ENCODE measurements at regions not wholly inside any gene's neighbourhood (a gene's known extent, or its start where the extent isn't known, plus 50 kb on each side); places are given as distances from the start of the nearest gene placed in this dataset.

GRCh38 chr7:54255242-54255641 lies 286.9 kb upstream of the VSTM2A start:
- Histone ChIP-seq H3K36me3 (replicated peaks; ENCODE audit: insufficient read depth, low read length) (no peaks in the 10 kb centered on the region), H3K27ac (ENCODE audit: low read length) (no peak overlapping the region), H3K27me3 (replicated peaks; ENCODE audit: insufficient read depth, low read length) (no peaks in the 10 kb centered on the region), H3K79me2 (ENCODE audit: low read length) (no peaks in the 10 kb centered on the region), H4K20me1 (ENCODE audit: insufficient read depth, low read length) (no peaks in the 10 kb centered on the region), H2AFZ (ENCODE audit: low read length) (no peak overlapping the region), H3K9ac (ENCODE audit: low read length) (no peak overlapping the region), H3K9me3 (replicated peaks; ENCODE audit: insufficient read depth, low read length) (no peaks in the 10 kb centered on the region), H3K4me3 (ENCODE audit: low read length) (no peak overlapping the region), H3K9me2 (replicated peaks; ENCODE audit: insufficient read depth, low read length) (no peaks in the 10 kb centered on the region), H3F3A (ENCODE audit: insufficient read depth, low read length) (no peaks in the 10 kb centered on the region), H3K4me1 (ENCODE audit: low read length) (no peaks in the 10 kb centered on the region), H3K4me2 (ENCODE audit: low read depth, low read length) (no peak overlapping the region)
- no peak for DNase-seq
- TF ChIP-seq, protein P1, sequence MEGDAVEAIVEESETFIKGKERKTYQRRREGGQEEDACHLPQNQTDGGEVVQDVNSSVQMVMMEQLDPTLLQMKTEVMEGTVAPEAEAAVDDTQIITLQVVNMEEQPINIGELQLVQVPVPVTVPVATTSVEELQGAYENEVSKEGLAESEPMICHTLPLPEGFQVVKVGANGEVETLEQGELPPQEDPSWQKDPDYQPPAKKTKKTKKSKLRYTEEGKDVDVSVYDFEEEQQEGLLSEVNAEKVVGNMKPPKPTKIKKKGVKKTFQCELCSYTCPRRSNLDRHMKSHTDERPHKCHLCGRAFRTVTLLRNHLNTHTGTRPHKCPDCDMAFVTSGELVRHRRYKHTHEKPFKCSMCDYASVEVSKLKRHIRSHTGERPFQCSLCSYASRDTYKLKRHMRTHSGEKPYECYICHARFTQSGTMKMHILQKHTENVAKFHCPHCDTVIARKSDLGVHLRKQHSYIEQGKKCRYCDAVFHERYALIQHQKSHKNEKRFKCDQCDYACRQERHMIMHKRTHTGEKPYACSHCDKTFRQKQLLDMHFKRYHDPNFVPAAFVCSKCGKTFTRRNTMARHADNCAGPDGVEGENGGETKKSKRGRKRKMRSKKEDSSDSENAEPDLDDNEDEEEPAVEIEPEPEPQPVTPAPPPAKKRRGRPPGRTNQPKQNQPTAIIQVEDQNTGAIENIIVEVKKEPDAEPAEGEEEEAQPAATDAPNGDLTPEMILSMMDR (IDR thresholded peaks at IDR 0.05; ENCODE audit: low read length), result no peak
- TF ChIP-seq EZH2 (optimal IDR thresholded peaks at IDR 0.05; ENCODE audit: low read depth, low read length) (no peak), EZH2phosphoT487 (IDR thresholded peaks at IDR 0.05; ENCODE audit: low read length) (no peak)

GRCh38 chr7:54259185-54259584 lies 283.0 kb upstream of the VSTM2A start:
- no peaks in the 10 kb centered on the region for H3K4me1 ChIP-seq (ENCODE audit: low read length)
- H4K20me1 ChIP-seq (ENCODE audit: insufficient read depth, low read length), result no peaks in the 10 kb centered on the region
- no peaks in the 10 kb centered on the region for H3K27me3 ChIP-seq (replicated peaks; ENCODE audit: insufficient read depth, low read length)
- H3K9me2 ChIP-seq (replicated peaks; ENCODE audit: insufficient read depth, low read length), result no peaks in the 10 kb centered on the region
- H3K36me3 ChIP-seq (replicated peaks; ENCODE audit: insufficient read depth, low read length), result no peaks in the 10 kb centered on the region
- TF ChIP-seq EZH2 (optimal IDR thresholded peaks at IDR 0.05; ENCODE audit: low read depth, low read length) (no peak), EZH2phosphoT487 (IDR thresholded peaks at IDR 0.05; ENCODE audit: low read length) (no peak)
- TF ChIP-seq, protein P1 (IDR thresholded peaks at IDR 0.05; ENCODE audit: low read length), result no peak
- no peak overlapping the region for H3K9ac ChIP-seq (ENCODE audit: low read length)
- H3K9me3 ChIP-seq (replicated peaks; ENCODE audit: insufficient read depth, low read length), result no peaks in the 10 kb centered on the region
- H2AFZ ChIP-seq (ENCODE audit: low read length), result no peak overlapping the region
- no peak overlapping the region for H3K4me3 ChIP-seq (ENCODE audit: low read length)
- H3F3A ChIP-seq (ENCODE audit: insufficient read depth, low read length), result no peaks in the 10 kb centered on the region
- DNase-seq, result no peak
- no peak overlapping the region for H3K27ac ChIP-seq (ENCODE audit: low read length)
- no peak overlapping the region for H3K4me2 ChIP-seq (ENCODE audit: low read depth, low read length)
- no peaks in the 10 kb centered on the region for H3K79me2 ChIP-seq (ENCODE audit: low read length)

GRCh38 chr7:54260941-54261371 lies 281.2 kb upstream of the VSTM2A start:
- Histone ChIP-seq H3K79me2 (ENCODE audit: low read length) (no peaks in the 10 kb centered on the region), H2AFZ (ENCODE audit: low read length) (no peak overlapping the region), H3K4me1 (ENCODE audit: low read length) (no peaks in the 10 kb centered on the region), H3K4me2 (ENCODE audit: low read depth, low read length) (no peak overlapping the region), H3K27ac (ENCODE audit: low read length) (no peak overlapping the region), H3K4me3 (ENCODE audit: low read length) (no peak overlapping the region), H3K9me2 (replicated peaks; ENCODE audit: insufficient read depth, low read length) (no peaks in the 10 kb centered on the region), H4K20me1 (ENCODE audit: insufficient read depth, low read length) (no peaks in the 10 kb centered on the region), H3K27me3 (replicated peaks; ENCODE audit: insufficient read depth, low read length) (no peaks in the 10 kb centered on the region), H3K36me3 (replicated peaks; ENCODE audit: insufficient read depth, low read length) (no peaks in the 10 kb centered on the region), H3F3A (ENCODE audit: insufficient read depth, low read length) (no peaks in the 10 kb centered on the region), H3K9me3 (replicated peaks; ENCODE audit: insufficient read depth, low read length) (no peaks in the 10 kb centered on the region), H3K9ac (ENCODE audit: low read length) (no peak overlapping the region)
- no peak for TF ChIP-seq EZH2 (optimal IDR thresholded peaks at IDR 0.05; ENCODE audit: low read depth, low read length)
- DNase-seq, result no peak

- no peaks in the 10 kb centered on the region for H3K79me2 ChIP-seq (ENCODE audit: low read length)
- DNase-seq, result no peak
- H2AFZ ChIP-seq (ENCODE audit: low read length), result no peak overlapping the region
- H3K9ac ChIP-seq (ENCODE audit: low read length), result no peak overlapping the region
- H4K20me1 ChIP-seq (ENCODE audit: insufficient read depth, low read length), result no peaks in the 10 kb centered on the region
- H3K9me2 ChIP-seq (replicated peaks; ENCODE audit: insufficient read depth, low read length), result no peaks in the 10 kb centered on the region
- H3K36me3 ChIP-seq (replicated peaks; ENCODE audit: insufficient read depth, low read length), result no peaks in the 10 kb centered on the region
- H3K9me3 ChIP-seq (replicated peaks; ENCODE audit: insufficient read depth, low read length), result no peaks in the 10 kb centered on the region
- no peak overlapping the region for H3K4me2 ChIP-seq (ENCODE audit: low read depth, low read length)
- H3K4me3 ChIP-seq (ENCODE audit: low read length), result no peak overlapping the region
- H3K4me1 ChIP-seq (ENCODE audit: low read length), result no peaks in the 10 kb centered on the region
- TF ChIP-seq, protein P1 (IDR thresholded peaks at IDR 0.05; ENCODE audit: low read length), result no peak
- TF ChIP-seq EZH2 (optimal IDR thresholded peaks at IDR 0.05; ENCODE audit: low read depth, low read length) (no peak), EZH2phosphoT487 (IDR thresholded peaks at IDR 0.05; ENCODE audit: low read length) (no peak)
- H3F3A ChIP-seq (ENCODE audit: insufficient read depth, low read length), result no peaks in the 10 kb centered on the region
- no peak overlapping the region for H3K27ac ChIP-seq (ENCODE audit: low read length)
- no peaks in the 10 kb centered on the region for H3K27me3 ChIP-seq (replicated peaks; ENCODE audit: insufficient read depth, low read length)
These were observed 263.3 kb upstream of the VSTM2A start for GRCh38 chr7:54278847-54279246.

All from MM.1S (cell line).